Gastroesophageal sphincter (tissue), 3 donors: ENCODE measurements at regions not wholly inside any gene's neighbourhood (a gene's known extent, or its start where the extent isn't known, plus 50 kb on each side); places are given as distances from the start of the nearest gene placed in this dataset.

Experiments used
- CTCF ChIP-seq, 4 experiments: fragments of 200-600 bp in 2 of 4; fragments of 450-650 bp in 2 of 4; sonication (generic) in 1 of 4; IDR thresholded peaks; one replicate each; pipeline ENCODE4 v1.5.1; 2017 to 2019; ENCODE audit warnings: antibody characterized with exemption in 4 of 4, mild to moderate bottlenecking in 2 of 4, moderate library complexity in 2 of 4
- EP300 ChIP-seq: sonication (generic); formaldehyde crosslinking; IDR thresholded peaks from one replicate; pipeline ENCODE4 v1.6.1; 2017; ENCODE audit warnings: antibody characterized with exemption, mild to moderate bottlenecking
- POLR2A ChIP-seq, 2 donors: fragments of 450-650 bp; IDR thresholded peaks; one replicate each; pipeline ENCODE4 v1.6.1; 2017; ENCODE audit warnings: antibody characterized with exemption in 2 of 2, mild to moderate bottlenecking in 2 of 2, moderate library complexity in 1 of 2
- POLR2AphosphoS5 ChIP-seq: sonication (generic); formaldehyde crosslinking; IDR thresholded peaks from one replicate; pipeline ENCODE4 v1.6.1; 2017; ENCODE audit warnings: antibody characterized with exemption

GRCh38 chr5:39584927-39585326, 160.1 kb upstream of the DAB2 start:
- TF ChIP-seq POLR2AphosphoS5: no peak
- TF ChIP-seq CTCF (IDR thresholded peaks at IDR 0.05): no peak
- no peak for TF ChIP-seq POLR2A (IDR thresholded peaks at IDR 0.05)
- TF ChIP-seq EP300: no peak
